ENCODE measurements at regions not wholly inside any gene's neighbourhood (a gene's known extent, or its start where the extent isn't known, plus 50 kb on each side); places are given as distances from the start of the nearest gene placed in this dataset.

DNA sequence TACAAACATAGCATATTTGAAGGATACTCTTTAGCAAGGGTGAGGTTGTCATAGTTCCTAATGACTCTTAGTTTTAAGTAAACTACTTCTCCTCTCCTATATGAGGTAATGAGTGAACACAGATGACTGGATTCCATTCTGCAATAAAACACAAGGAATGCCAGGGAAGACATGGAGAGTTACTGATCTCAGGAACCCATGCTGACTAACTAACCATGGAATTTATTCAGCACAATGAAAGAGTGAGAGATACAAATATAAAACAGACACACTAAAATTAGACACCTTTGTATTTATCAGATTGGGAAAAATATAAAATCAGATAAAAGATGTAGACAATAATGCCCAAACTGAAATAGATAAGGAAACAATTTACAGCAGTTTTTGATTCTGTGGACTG is 1525.9 kb upstream of the SLC10A2 start:
- TF ChIP-seq, protein P1, sequence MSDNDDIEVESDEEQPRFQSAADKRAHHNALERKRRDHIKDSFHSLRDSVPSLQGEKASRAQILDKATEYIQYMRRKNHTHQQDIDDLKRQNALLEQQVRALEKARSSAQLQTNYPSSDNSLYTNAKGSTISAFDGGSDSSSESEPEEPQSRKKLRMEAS (IDR thresholded peaks at IDR 0.05): no peak
- TF ChIP-seq, protein P2, sequence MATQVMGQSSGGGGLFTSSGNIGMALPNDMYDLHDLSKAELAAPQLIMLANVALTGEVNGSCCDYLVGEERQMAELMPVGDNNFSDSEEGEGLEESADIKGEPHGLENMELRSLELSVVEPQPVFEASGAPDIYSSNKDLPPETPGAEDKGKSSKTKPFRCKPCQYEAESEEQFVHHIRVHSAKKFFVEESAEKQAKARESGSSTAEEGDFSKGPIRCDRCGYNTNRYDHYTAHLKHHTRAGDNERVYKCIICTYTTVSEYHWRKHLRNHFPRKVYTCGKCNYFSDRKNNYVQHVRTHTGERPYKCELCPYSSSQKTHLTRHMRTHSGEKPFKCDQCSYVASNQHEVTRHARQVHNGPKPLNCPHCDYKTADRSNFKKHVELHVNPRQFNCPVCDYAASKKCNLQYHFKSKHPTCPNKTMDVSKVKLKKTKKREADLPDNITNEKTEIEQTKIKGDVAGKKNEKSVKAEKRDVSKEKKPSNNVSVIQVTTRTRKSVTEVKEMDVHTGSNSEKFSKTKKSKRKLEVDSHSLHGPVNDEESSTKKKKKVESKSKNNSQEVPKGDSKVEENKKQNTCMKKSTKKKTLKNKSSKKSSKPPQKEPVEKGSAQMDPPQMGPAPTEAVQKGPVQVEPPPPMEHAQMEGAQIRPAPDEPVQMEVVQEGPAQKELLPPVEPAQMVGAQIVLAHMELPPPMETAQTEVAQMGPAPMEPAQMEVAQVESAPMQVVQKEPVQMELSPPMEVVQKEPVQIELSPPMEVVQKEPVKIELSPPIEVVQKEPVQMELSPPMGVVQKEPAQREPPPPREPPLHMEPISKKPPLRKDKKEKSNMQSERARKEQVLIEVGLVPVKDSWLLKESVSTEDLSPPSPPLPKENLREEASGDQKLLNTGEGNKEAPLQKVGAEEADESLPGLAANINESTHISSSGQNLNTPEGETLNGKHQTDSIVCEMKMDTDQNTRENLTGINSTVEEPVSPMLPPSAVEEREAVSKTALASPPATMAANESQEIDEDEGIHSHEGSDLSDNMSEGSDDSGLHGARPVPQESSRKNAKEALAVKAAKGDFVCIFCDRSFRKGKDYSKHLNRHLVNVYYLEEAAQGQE (IDR thresholded peaks at IDR 0.05; ENCODE audit: low read depth): no peak
- TF ChIP-seq TCF12 (IDR thresholded peaks at IDR 0.05; ENCODE audit: low read depth) (no peak), TAF1 (IDR thresholded peaks at IDR 0.05; ENCODE audit: low read depth) (no peak), EP300 (IDR thresholded peaks at IDR 0.05; ENCODE audit: borderline replicate concordance) (no peak), RAD21 (IDR thresholded peaks at IDR 0.05; ENCODE audit: low read depth) (no peak), EGR1 (IDR thresholded peaks at IDR 0.05) (no peak), CEBPB (IDR thresholded peaks at IDR 0.05) (no peak), FOXM1 (IDR thresholded peaks at IDR 0.05; ENCODE audit: borderline replicate concordance, low read depth) (no peak), ZBTB7A (IDR thresholded peaks at IDR 0.05; ENCODE audit: low read depth) (no peak), NFIC (IDR thresholded peaks at IDR 0.05) (no peak), YY1 (IDR thresholded peaks at IDR 0.05; ENCODE audit: low read depth) (no peak), TEAD4 (IDR thresholded peaks at IDR 0.05) (no peak), CREB1 (IDR thresholded peaks at IDR 0.05; ENCODE audit: low read depth) (no peak)
- TF ChIP-seq, protein P3, sequence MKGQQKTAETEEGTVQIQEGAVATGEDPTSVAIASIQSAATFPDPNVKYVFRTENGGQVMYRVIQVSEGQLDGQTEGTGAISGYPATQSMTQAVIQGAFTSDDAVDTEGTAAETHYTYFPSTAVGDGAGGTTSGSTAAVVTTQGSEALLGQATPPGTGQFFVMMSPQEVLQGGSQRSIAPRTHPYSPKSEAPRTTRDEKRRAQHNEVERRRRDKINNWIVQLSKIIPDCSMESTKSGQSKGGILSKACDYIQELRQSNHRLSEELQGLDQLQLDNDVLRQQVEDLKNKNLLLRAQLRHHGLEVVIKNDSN (IDR thresholded peaks at IDR 0.05): no peak

DNA sequence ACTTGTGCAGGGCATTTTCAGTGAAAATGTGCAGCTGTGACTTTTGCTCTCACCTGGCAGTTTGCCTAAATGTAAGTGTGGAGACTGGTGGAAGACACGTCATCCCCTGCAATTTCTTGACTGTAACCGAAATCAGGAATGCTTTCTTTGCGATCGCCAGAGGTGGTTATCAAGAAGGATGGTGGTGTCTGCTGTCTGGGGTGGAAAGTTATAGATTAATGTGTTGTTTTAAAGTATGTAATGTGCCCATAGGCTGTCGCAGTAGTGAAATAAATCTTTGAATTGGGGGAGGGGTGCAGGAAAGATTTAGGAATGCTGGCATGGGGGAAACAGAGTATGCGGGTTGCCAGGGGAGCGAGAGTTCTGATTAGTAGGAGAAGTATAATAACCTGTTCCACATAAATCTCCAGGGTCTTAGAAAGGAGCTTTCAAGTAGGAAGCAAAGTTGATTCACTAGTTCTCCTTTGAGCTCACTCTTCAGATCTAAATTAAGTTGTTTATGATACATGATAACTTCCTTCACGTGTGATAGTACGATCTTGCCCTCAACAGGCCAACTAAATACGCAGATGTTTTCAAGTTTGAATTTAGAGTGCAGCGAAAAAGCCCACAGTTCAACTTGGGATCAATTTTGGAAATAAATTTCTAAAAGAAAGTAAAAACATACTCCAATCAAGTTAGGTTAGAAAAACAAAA is 1520.0 kb upstream of the SLC10A2 start:
- TF ChIP-seq, protein P3 (IDR thresholded peaks at IDR 0.05): no peak
- TF ChIP-seq EP300 (IDR thresholded peaks at IDR 0.05; ENCODE audit: borderline replicate concordance): no peak
- TF ChIP-seq TAF1 (IDR thresholded peaks at IDR 0.05; ENCODE audit: low read depth): no peak
- TF ChIP-seq NFIC (IDR thresholded peaks at IDR 0.05): no peak
- TF ChIP-seq, protein P2 (IDR thresholded peaks at IDR 0.05; ENCODE audit: low read depth): no peak
- TF ChIP-seq RAD21 (IDR thresholded peaks at IDR 0.05; ENCODE audit: low read depth): no peak
- no peak for TF ChIP-seq ZBTB7A (IDR thresholded peaks at IDR 0.05; ENCODE audit: low read depth)
- no peak for TF ChIP-seq TEAD4 (IDR thresholded peaks at IDR 0.05)
- no peak for TF ChIP-seq FOXM1 (IDR thresholded peaks at IDR 0.05; ENCODE audit: borderline replicate concordance, low read depth)
- TF ChIP-seq TCF12 (IDR thresholded peaks at IDR 0.05; ENCODE audit: low read depth): no peak

DNA sequence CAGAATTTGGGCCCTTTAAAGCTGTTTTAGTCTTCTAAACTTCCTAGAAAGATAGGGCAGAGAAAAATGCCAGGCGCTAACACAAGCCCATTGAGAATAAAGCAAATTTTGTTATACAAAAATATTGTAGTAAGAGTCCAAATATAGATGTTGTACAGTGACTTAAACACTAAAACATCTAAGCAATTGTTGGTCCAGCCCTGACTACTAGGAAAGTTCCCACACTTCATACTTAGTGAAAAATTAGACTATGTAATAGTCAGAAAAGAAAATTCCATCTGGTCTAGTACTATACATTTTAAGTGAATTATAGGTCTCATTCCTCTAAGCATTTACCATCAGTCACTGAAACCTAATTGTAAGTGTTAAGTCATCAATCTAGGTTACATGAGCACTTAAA is 1518.3 kb upstream of the SLC10A2 start:
- no peak for TF ChIP-seq RAD21 (IDR thresholded peaks at IDR 0.05; ENCODE audit: low read depth)
- TF ChIP-seq, protein P1 (IDR thresholded peaks at IDR 0.05): no peak
- TF ChIP-seq EGR1 (IDR thresholded peaks at IDR 0.05): no peak

DNA sequence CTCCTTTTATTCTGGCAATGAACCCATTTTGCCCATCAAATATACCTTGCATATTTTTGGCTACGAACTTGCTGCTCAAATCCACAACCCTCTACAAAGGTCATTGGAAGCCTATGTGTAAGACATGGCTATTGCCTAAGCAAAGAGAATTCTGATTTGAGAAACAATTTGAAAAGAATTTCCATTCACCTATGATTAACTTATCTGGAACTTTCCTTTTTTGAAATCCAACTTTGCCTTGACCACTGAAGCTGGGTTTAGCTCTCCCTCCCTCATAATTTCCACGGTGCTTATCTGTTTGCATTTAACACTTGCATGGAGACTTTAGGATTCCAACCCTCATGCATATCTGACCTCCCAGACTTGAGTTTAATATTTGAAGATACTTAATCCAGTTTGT is 1514.7 kb upstream of the SLC10A2 start:
- TF ChIP-seq ZBTB7A (IDR thresholded peaks at IDR 0.05; ENCODE audit: low read depth) (no peak), RAD21 (IDR thresholded peaks at IDR 0.05; ENCODE audit: low read depth) (no peak), EGR1 (IDR thresholded peaks at IDR 0.05) (no peak), NFIC (IDR thresholded peaks at IDR 0.05) (no peak), FOXM1 (IDR thresholded peaks at IDR 0.05; ENCODE audit: borderline replicate concordance, low read depth) (no peak)
- TF ChIP-seq, protein P2 (IDR thresholded peaks at IDR 0.05; ENCODE audit: low read depth): no peak
